Mucosa of descending colon (tissue), 3 donors: ENCODE measurements at regions not wholly inside any gene's neighbourhood (a gene's known extent, or its start where the extent isn't known, plus 50 kb on each side); places are given as distances from the start of the nearest gene placed in this dataset.
"Not testable (repeated sequence)": the region's sequence is repeated elsewhere in the genome, so short reads cannot be mapped to it uniquely, and the experiment has no call there.

Source experiments
- ATAC-seq: fragments of 200-7000 bp; cut with Tn5 transposase; one replicate; pipeline ENCODE4 v1.9.1; 2020; ENCODE audit warnings: mild to moderate bottlenecking, moderate library complexity
- DNase-seq, 3 donors: peaks; one replicate each; pipeline ENCODE4 v3.0.0-alpha.2; 2020
- H3K36me3 ChIP-seq: fragments of 200-600 bp; one replicate; pipeline ENCODE4 v1.8.0; 2021; ENCODE audit warnings: low read depth, mild to moderate bottlenecking
- H3K4me1 ChIP-seq: fragments of 200-600 bp; one replicate; pipeline ENCODE4 v1.8.0; 2021; ENCODE audit warnings: low read depth, mild to moderate bottlenecking
- H3K4me3 ChIP-seq: fragments of 200-600 bp; one replicate; pipeline ENCODE4 v1.8.0; 2021; ENCODE audit warnings: mild to moderate bottlenecking
- H3K9me3 ChIP-seq: fragments of 200-600 bp; one replicate; pipeline ENCODE4 v1.8.0; 2021; ENCODE audit warnings: mild to moderate bottlenecking
- intact Hi-C, 2 donors: fragments of 100-400 bp; cut with DNase I in 1 of 2; cut with micrococcal nuclease in 1 of 2; formaldehyde crosslinking; loops; one replicate each; pipeline versions ENCODE4 v1.11.0 to v1.11.1; 2022; cut with DNase I, micrococcal nuclease
- TF ChIP-seq, protein P1 (sequence below): fragments of 200-600 bp; IDR thresholded peaks from one replicate; pipeline ENCODE4 v1.8.0; 2022; ENCODE audit warnings: antibody characterized with exemption, mild to moderate bottlenecking
- donor health status: DM: no; HTN: no; CAD: no; lungs with moderate emphysema.
- donor health status: DM: no; HTN: no; CAD: no.
- donor health status: DM: no; HTN: yes; CAD: no.

DNA sequence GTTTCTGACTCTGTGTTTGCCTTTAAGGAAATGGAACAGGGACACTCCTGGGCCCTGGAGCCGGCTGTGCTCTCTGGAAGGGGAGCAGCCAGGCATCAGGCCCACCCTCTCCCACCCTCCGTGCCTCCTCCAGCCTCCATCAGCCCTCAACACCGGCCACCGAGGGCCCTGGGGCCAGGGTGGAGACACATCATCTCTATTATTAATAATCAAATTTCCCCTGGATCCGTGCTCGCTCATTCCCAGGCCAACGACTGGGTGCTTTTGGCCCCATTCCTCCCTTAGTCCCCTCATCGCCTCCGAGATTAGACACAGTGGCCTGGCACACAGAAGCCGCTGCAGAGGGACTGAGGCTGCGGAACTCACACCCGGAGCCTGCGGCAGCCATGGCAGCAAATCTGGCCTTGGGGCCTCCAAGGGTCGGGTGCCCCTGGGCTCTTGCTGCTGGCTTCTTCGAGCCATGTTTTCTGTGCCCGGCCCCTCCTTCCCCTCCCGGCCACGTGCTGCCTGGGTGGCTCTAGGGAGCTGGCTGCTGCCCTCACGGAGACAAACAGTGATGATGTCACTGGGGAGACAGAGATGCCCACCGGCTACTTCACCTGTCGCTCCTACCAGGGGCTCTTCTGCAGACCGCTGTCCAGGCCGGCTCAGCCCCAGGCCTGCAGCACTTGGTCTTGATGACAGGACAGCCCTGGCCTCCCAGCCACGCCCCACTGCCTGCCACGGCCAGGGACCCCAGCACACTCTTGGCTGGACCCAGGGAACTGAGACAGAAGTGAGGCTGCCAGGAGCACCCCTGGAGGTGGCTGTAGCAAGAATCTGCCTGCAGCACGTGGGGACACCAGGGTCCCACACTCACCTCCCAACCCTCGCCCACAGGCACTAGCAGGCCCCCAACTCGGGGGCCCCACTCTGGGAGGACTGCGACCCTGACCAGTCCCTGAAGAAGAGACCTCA is 76.6 kb upstream of the PPP1R26 start:
- intact Hi-C loops: no loop called here
- DNase-seq: no peak
- Histone ChIP-seq H3K9me3 (no peaks in the 10 kb centered on the region), H3K36me3 (no peaks in the 10 kb centered on the region), H3K4me1 (no peaks in the 10 kb centered on the region), H3K4me3 (no peak overlapping the region)
- TF ChIP-seq, protein P1, sequence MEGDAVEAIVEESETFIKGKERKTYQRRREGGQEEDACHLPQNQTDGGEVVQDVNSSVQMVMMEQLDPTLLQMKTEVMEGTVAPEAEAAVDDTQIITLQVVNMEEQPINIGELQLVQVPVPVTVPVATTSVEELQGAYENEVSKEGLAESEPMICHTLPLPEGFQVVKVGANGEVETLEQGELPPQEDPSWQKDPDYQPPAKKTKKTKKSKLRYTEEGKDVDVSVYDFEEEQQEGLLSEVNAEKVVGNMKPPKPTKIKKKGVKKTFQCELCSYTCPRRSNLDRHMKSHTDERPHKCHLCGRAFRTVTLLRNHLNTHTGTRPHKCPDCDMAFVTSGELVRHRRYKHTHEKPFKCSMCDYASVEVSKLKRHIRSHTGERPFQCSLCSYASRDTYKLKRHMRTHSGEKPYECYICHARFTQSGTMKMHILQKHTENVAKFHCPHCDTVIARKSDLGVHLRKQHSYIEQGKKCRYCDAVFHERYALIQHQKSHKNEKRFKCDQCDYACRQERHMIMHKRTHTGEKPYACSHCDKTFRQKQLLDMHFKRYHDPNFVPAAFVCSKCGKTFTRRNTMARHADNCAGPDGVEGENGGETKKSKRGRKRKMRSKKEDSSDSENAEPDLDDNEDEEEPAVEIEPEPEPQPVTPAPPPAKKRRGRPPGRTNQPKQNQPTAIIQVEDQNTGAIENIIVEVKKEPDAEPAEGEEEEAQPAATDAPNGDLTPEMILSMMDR: no peak
- ATAC-seq: no peak

GRCh38 chr9:135403733-135404450 is 75.7 kb upstream of the PPP1R26 start:
- TF ChIP-seq, protein P1: no peak
- ATAC-seq (no peak), DNase-seq (no peak)
- H3K4me3 ChIP-seq: no peak overlapping the region
- intact Hi-C loops: no loop called here
- H3K9me3 ChIP-seq: no peaks in the 10 kb centered on the region
- H3K4me1 ChIP-seq: no peaks in the 10 kb centered on the region
- no peaks in the 10 kb centered on the region for H3K36me3 ChIP-seq

GRCh38 chr9:135404451-135405144 is 75.0 kb upstream of the PPP1R26 start:
- Histone ChIP-seq H3K4me1 (no peaks in the 10 kb centered on the region), H3K4me3 (no peak overlapping the region), H3K36me3 (no peaks in the 10 kb centered on the region), H3K9me3 (no peaks in the 10 kb centered on the region)
- TF ChIP-seq, protein P1: no peak
- ATAC-seq (no peak), DNase-seq (no peak)
- intact Hi-C loops: no loop called here

DNA sequence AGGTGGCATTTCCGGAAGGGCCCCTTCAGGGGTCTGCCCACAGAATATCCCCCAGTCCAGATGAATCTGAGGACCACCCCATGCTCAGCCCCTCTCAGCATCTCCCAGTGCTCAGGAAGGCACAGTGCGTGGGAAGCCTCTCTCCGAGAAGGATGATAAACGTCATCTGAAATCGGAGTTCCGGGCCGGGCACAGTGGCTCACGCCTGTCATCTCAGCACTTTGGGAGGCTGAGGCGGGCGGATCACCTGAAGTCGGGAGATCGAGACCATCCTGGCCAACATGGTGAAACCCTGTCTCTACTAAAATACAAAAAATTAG is 74.5 kb upstream of the PPP1R26 start:
- ATAC-seq, intact Hi-C loops, DNase-seq: not testable (repeated sequence)

GRCh38 chr9:135408476-135409254 is 70.9 kb upstream of the PPP1R26 start:
- H3K4me1 ChIP-seq: no peaks in the 10 kb centered on the region
- no peak for DNase-seq
- H3K4me3 ChIP-seq: no peak overlapping the region
- ATAC-seq: no peak
- intact Hi-C loops: no loop called here
- no peaks in the 10 kb centered on the region for H3K9me3 ChIP-seq
- H3K36me3 ChIP-seq: no peaks in the 10 kb centered on the region
- TF ChIP-seq, protein P1: no peak

More for the DNA sequence above, 74.5 kb upstream of the PPP1R26 start:
- not testable (repeated sequence) for H3K4me3 ChIP-seq, H3K4me1 ChIP-seq, H3K36me3 ChIP-seq, H3K9me3 ChIP-seq
